A549 (cell line): ENCODE measurements at regions not wholly inside any gene's neighbourhood (a gene's known extent, or its start where the extent isn't known, plus 50 kb on each side); places are given as distances from the start of the nearest gene placed in this dataset.

ENCODE experiments used
- ATAC-seq, 2 experiments: fragments of 200-7000 bp in 1 of 2; fragments of >200 bp in 1 of 2; cut with Nextera tagmentation in 1 of 2; cut with Tn5 transposase in 1 of 2; 3 replicates each; pipeline versions ENCODE4 v1.8.0 to v1.9.1; 2018 to 2020; ENCODE audit warnings: mild to moderate bottlenecking in 1 of 2, moderate library complexity in 1 of 2
- CTCF ChIA-PET: fragments of 300-600 bp; sonication (Branson Sonifier 250); formaldehyde crosslinking; extraction: SDS; loops from one replicate; lab custom pipeline; 2021; ENCODE audit warnings: antibody characterized with exemption, inconsistent platforms; lab: Yijun Ruan, JAX
- POLR2A ChIA-PET: fragments of 350-600 bp; formaldehyde crosslinking; extraction: SDS; loops from one replicate; lab custom pipeline; 2021; ENCODE audit warnings: antibody characterized with exemption, inconsistent platforms; lab: Yijun Ruan, JAX
- DNase-seq, 2 experiments: peaks; one replicate each; pipeline versions ENCODE4 v3.0.0 to v3.0.0-alpha.2; 2011 to 2016; ENCODE audit warnings: low read depth in 1 of 2, low spot score in 1 of 2
- FAIRE-seq: peaks from 2 replicates; lab custom pipeline; 2011; peaks lifted over from hg19 to GRCh38; lab: Jason Lieb, UNC
- H3K27ac ChIP-seq, 2 experiments: fragments of >200 bp; sonication (Bioruptor Twin); formaldehyde crosslinking; 3 replicates each; pipeline ENCODE4 v1.5.1; 2016 to 2017
- H3K4me1 ChIP-seq: fragments of >200 bp; sonication (Bioruptor Twin); formaldehyde crosslinking; 3 replicates; pipeline ENCODE4 v1.6.1; 2016
- H3K4me2 ChIP-seq: fragments of >200 bp; sonication (Bioruptor Twin); formaldehyde crosslinking; 3 replicates; pipeline ENCODE4 v1.6.1; 2016
- H3K4me3 ChIP-seq: fragments of >200 bp; sonication (Bioruptor Twin); formaldehyde crosslinking; 3 replicates; pipeline ENCODE4 v1.5.1; 2016
- H3K9me3 ChIP-seq: fragments of >200 bp; sonication (Bioruptor Twin); formaldehyde crosslinking; 3 replicates; pipeline ENCODE4 v1.6.1; 2016
- CEBPB ChIP-seq, 2 experiments: fragments of >200 bp in 1 of 2; sonication (Bioruptor Twin) in 1 of 2; formaldehyde crosslinking in 1 of 2; IDR thresholded peaks; 2 replicates each; pipeline ENCODE4 v1.6.1; 2012 to 2016
- CHD2 ChIP-seq: fragments of 150-350 bp; IDR thresholded peaks from 2 replicates; pipeline ENCODE4 v1.6.1; 2014; ENCODE audit warnings: low read length; ENCODE audit not compliant: partially characterized antibody
- CHD4 ChIP-seq: fragments of 200-600 bp; sonication (generic); IDR thresholded peaks from 2 replicates; pipeline ENCODE4 v1.6.1; 2016; ENCODE audit warnings: antibody characterized with exemption, mild to moderate bottlenecking, borderline replicate concordance
- EHMT2 ChIP-seq: fragments of 200-600 bp; sonication (generic); IDR thresholded peaks from 2 replicates; pipeline ENCODE4 v1.6.1; 2016; ENCODE audit warnings: antibody characterized with exemption, low read depth, mild to moderate bottlenecking, moderate library complexity
- EP300 ChIP-seq, 2 experiments: fragments of >200 bp; sonication (Bioruptor Twin); formaldehyde crosslinking; IDR thresholded peaks; 2 replicates in 1 of 2; 3 replicates in 1 of 2; pipeline ENCODE4 v1.6.1; 2016 to 2017
- ESRRA ChIP-seq: fragments of 150-350 bp; IDR thresholded peaks from 2 replicates; pipeline ENCODE4 v1.6.1; 2014; ENCODE audit warnings: mild to moderate bottlenecking, low read length, borderline replicate concordance
- FOSL2 ChIP-seq, 2 experiments: fragments of 450-650 bp in 1 of 2; fragments of >200 bp in 1 of 2; sonication (Bioruptor Twin) in 1 of 2; formaldehyde crosslinking; IDR thresholded peaks; 2 replicates each; pipeline versions ENCODE4 v1.5.0 to v1.6.1; 2016 to 2020; ENCODE audit warnings: mild to moderate bottlenecking in 1 of 2, moderate library complexity in 1 of 2
- HDAC2 ChIP-seq: fragments of 200-600 bp; sonication (generic); IDR thresholded peaks from 2 replicates; pipeline ENCODE4 v1.6.1; 2016
- HEYL ChIP-seq: fragments of 250-450 bp; sonication (Bioruptor Pico); IDR thresholded peaks from 2 replicates; pipeline ENCODE4 v1.8.0; 2021; ENCODE audit warnings: mild to moderate bottlenecking, moderate library complexity
- HMGXB4 ChIP-seq: fragments of 250-450 bp; sonication (Bioruptor Pico); IDR thresholded peaks from 2 replicates; pipeline ENCODE4 v1.5.0; 2021; ENCODE audit warnings: mild to moderate bottlenecking, moderate library complexity, borderline replicate concordance
- HOXA7 ChIP-seq: fragments of 250-450 bp; sonication (Bioruptor Pico); IDR thresholded peaks from 2 replicates; pipeline ENCODE4 v1.5.0; 2020; ENCODE audit warnings: mild to moderate bottlenecking, moderate library complexity
- HOXB13 ChIP-seq: fragments of 250-450 bp; sonication (Bioruptor Pico); IDR thresholded peaks from 2 replicates; pipeline ENCODE4 v1.5.0; 2020; ENCODE audit warnings: low read depth, mild to moderate bottlenecking, moderate library complexity
- JUNB ChIP-seq: fragments of >200 bp; sonication (Bioruptor Twin); formaldehyde crosslinking; IDR thresholded peaks from 2 replicates; pipeline ENCODE4 v1.6.1; 2016
- KDM1A ChIP-seq: fragments of 200-600 bp; sonication (generic); IDR thresholded peaks from 2 replicates; pipeline ENCODE4 v1.6.1; 2016; ENCODE audit warnings: low read depth, mild to moderate bottlenecking
- MAFK ChIP-seq: fragments of 450-650 bp; IDR thresholded peaks from 2 replicates; pipeline ENCODE4 v1.6.1; 2014; ENCODE audit not compliant: partially characterized antibody
- MAX ChIP-seq: IDR thresholded peaks from 2 replicates; pipeline ENCODE4 v1.6.1; 2012
- MYC ChIP-seq: IDR thresholded peaks from 2 replicates; pipeline ENCODE4 v1.6.1; 2012; ENCODE audit warnings: mild to moderate bottlenecking, inconsistent platforms, low read length, improper control_type of control experiment, borderline replicate concordance
- NFE2L2 ChIP-seq: fragments of 150-350 bp; conservative IDR thresholded peaks from 2 replicates; pipeline ENCODE4 v1.6.1; 2014; ENCODE audit warnings: low read length
- NPAS2 ChIP-seq: fragments of 250-450 bp; sonication (Bioruptor Pico); IDR thresholded peaks from 2 replicates; pipeline ENCODE4 v1.8.0; 2022; ENCODE audit warnings: mild to moderate bottlenecking, moderate library complexity, borderline replicate concordance
- NR3C1 ChIP-seq: fragments of >200 bp; sonication (Bioruptor Twin); formaldehyde crosslinking; IDR thresholded peaks from 3 replicates; pipeline ENCODE4 v1.6.1; 2017
- POLR2A ChIP-seq: IDR thresholded peaks from 2 replicates; pipeline ENCODE4 v1.6.1; 2012; ENCODE audit warnings: mild to moderate bottlenecking, low read length
- POLR2AphosphoS2 ChIP-seq: conservative IDR thresholded peaks from 2 replicates; pipeline ENCODE4 v1.6.1; 2012; ENCODE audit warnings: low read length, improper control_type of control experiment, inconsistent platforms
- RAD21 ChIP-seq, 2 experiments: fragments of >200 bp in 1 of 2; sonication (Bioruptor Twin) in 1 of 2; formaldehyde crosslinking in 1 of 2; IDR thresholded peaks in 1 of 2; conservative IDR thresholded peaks in 1 of 2; 2 replicates in 1 of 2; 3 replicates in 1 of 2; pipeline ENCODE4 v1.6.1; 2012 to 2018; ENCODE audit warnings: inconsistent platforms in 1 of 2
- RARB ChIP-seq: fragments of 250-450 bp; sonication (Bioruptor Pico); IDR thresholded peaks from 2 replicates; pipeline ENCODE4 v1.8.0; 2021; ENCODE audit warnings: mild to moderate bottlenecking, moderate library complexity
- SMC3 ChIP-seq: fragments of >200 bp; sonication (Bioruptor Twin); formaldehyde crosslinking; IDR thresholded peaks from 3 replicates; pipeline ENCODE4 v1.6.1; 2018; ENCODE audit warnings: inconsistent platforms
- SREBF2 ChIP-seq: fragments of 450-650 bp; IDR thresholded peaks from 2 replicates; pipeline ENCODE4 v1.6.1; 2014; ENCODE audit warnings: mild to moderate bottlenecking, moderate library complexity
- TFCP2L1 ChIP-seq: fragments of 250-450 bp; sonication (Bioruptor Pico); IDR thresholded peaks from 2 replicates; pipeline ENCODE4 v1.5.0; 2021; ENCODE audit warnings: mild to moderate bottlenecking
- ZC3H11A ChIP-seq: fragments of 450-650 bp; IDR thresholded peaks from 2 replicates; pipeline ENCODE4 v1.6.1; 2014; ENCODE audit warnings: antibody characterized with exemption, mild to moderate bottlenecking
- ZFP36 ChIP-seq: fragments of 450-650 bp; IDR thresholded peaks from 2 replicates; pipeline ENCODE4 v1.6.1; 2014; ENCODE audit warnings: borderline replicate concordance; ENCODE audit not compliant: partially characterized antibody
- ZNF302 ChIP-seq: fragments of 250-450 bp; sonication (Bioruptor Pico); IDR thresholded peaks from 2 replicates; pipeline ENCODE4 v1.9.0; 2021; ENCODE audit warnings: inconsistent platforms, mild to moderate bottlenecking, moderate library complexity
- ZSCAN20 ChIP-seq: fragments of 250-450 bp; sonication (Bioruptor Pico); IDR thresholded peaks from 2 replicates; pipeline ENCODE4 v1.8.0; 2022; ENCODE audit warnings: mild to moderate bottlenecking, moderate library complexity
- WGBS: methylation state at CpG from one replicate; pipeline ENCODE4 v1.1.6; 2017; ENCODE audit errors: missing lambda C conversion rate; 5-methylcytosine and 5-hydroxymethylcytosine counted together
- TF ChIP-seq, protein P1 (sequence below): fragments of >200 bp; sonication (Bioruptor Twin); formaldehyde crosslinking; IDR thresholded peaks from 2 replicates; pipeline ENCODE4 v1.6.1; 2016
- TF ChIP-seq, protein P2 (sequence below): fragments of 150-350 bp; IDR thresholded peaks from 2 replicates; pipeline ENCODE4 v1.6.1; 2014; ENCODE audit warnings: low read depth, mild to moderate bottlenecking, low read length

- DNase-seq (no peak), FAIRE-seq (no peak), ATAC-seq (no peak)
- Histone ChIP-seq H3K4me1 (no peaks in the 10 kb centered on the region), H3K4me3 (no peak overlapping the region), H3K27ac (no peak overlapping the region), H3K4me2 (no peak overlapping the region), H3K9me3 (no peaks in the 10 kb centered on the region)
- TF ChIP-seq SMC3 (no peak), NPAS2 (CRISPR knock-in tag) (no peak), MAFK (no peak), HDAC2 (no peak), MYC (no peak), CHD2 (no peak), HEYL (CRISPR knock-in tag) (no peak), ZFP36 (no peak), HOXB13 (CRISPR knock-in tag) (no peak), HMGXB4 (CRISPR knock-in tag) (no peak), EHMT2 (no peak), CEBPB (IDR thresholded peaks at IDR 0.05) (no peak)
- CTCF ChIA-PET = interaction anchor here (0.6 kb wide), 1 partner anchor 156 kb away, joined by 3 read pairs; no protein-coding TSS in a partner anchor
- WGBS = 30% methylated on average over 6 of the region's 10 CpGs
- POLR2A ChIA-PET = no interaction called here
Observed at GRCh38 chr22:49148895-49149418, 678.7 kb downstream of the BRD1 start.

GRCh38 chr22:49147617-49148175 lies 680.0 kb downstream of the BRD1 start:
- POLR2A ChIA-PET = no interaction called here
- no peak overlapping the region for H3K27ac ChIP-seq
- DNase-seq (no peak), ATAC-seq (no peak), FAIRE-seq (no peak)
- CTCF ChIA-PET = interaction anchor here (0.6 kb wide), 1 partner anchor 531 kb away, joined by 3 read pairs; no protein-coding TSS in a partner anchor
- H3K4me2 ChIP-seq = no peak overlapping the region
- H3K4me1 ChIP-seq = no peaks in the 10 kb centered on the region
- H3K4me3 ChIP-seq = no peak overlapping the region
- WGBS = 48% methylated on average over 9 of the region's 15 CpGs
- TF ChIP-seq HDAC2 = no peak
- TF ChIP-seq NR3C1 = no peak
- no peak for TF ChIP-seq HEYL (CRISPR knock-in tag)
- TF ChIP-seq POLR2AphosphoS2 = no peak
- no peak for TF ChIP-seq SMC3
- TF ChIP-seq RARB (CRISPR knock-in tag) = no peak
- no peak for TF ChIP-seq ZC3H11A
- TF ChIP-seq ZSCAN20 (CRISPR knock-in tag) = no peak
- no peak for TF ChIP-seq SREBF2
- TF ChIP-seq NFE2L2 = no peak
- no peak for TF ChIP-seq ZNF302 (CRISPR knock-in tag)
- no peak for TF ChIP-seq HOXB13 (CRISPR knock-in tag)
- TF ChIP-seq MAX = no peak
- TF ChIP-seq KDM1A = no peak
- TF ChIP-seq, protein P1, sequence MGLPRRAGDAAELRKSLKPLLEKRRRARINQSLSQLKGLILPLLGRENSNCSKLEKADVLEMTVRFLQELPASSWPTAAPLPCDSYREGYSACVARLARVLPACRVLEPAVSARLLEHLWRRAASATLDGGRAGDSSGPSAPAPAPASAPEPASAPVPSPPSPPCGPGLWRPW = no peak
- TF ChIP-seq JUNB = no peak
- no peak for TF ChIP-seq POLR2A
- H3K9me3 ChIP-seq = no peaks in the 10 kb centered on the region

DNA sequence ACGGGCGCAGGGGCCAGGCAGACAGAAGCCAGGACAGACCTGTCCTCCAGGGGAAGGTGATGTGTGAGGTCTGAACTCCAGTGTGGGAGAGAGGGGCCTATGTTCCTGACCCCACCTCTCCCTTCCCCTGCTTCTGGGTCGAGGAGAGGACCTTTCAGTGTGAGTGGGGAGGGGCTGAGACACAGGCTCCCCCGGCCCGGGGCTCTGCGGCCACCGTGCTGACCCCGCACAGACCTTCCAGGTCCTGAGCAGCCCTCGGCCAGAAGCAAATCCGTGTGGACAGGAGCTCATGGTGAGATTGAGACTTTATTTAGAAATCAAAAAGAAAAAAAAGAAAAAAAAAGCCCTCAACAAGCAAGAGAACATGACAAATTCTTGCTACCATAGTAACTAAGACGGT lies 680.5 kb downstream of the BRD1 start:
- WGBS = 8% methylated on average over 11 of the region's 11 CpGs
- TF ChIP-seq EP300 (IDR thresholded peaks at IDR 0.05) (no peak), HOXA7 (CRISPR knock-in tag) (no peak), CHD4 (no peak), FOSL2 (IDR thresholded peaks at IDR 0.05) (no peak), FOSL2 (CRISPR knock-in tag; IDR thresholded peaks at IDR 0.05) (no peak), SMC3 (no peak), RAD21 (conservative IDR thresholded peaks at IDR 0.05 in 1 of 2, IDR thresholded peaks at IDR 0.05 in 1 of 2) (no peak), MYC (no peak), HOXB13 (CRISPR knock-in tag) (no peak), NPAS2 (CRISPR knock-in tag) (no peak), TFCP2L1 (no peak), ESRRA (no peak)
- TF ChIP-seq, protein P2, sequence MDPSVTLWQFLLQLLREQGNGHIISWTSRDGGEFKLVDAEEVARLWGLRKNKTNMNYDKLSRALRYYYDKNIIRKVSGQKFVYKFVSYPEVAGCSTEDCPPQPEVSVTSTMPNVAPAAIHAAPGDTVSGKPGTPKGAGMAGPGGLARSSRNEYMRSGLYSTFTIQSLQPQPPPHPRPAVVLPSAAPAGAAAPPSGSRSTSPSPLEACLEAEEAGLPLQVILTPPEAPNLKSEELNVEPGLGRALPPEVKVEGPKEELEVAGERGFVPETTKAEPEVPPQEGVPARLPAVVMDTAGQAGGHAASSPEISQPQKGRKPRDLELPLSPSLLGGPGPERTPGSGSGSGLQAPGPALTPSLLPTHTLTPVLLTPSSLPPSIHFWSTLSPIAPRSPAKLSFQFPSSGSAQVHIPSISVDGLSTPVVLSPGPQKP = no peak
- TF ChIP-seq, protein P1 = no peak

More for the DNA sequence above, 680.5 kb downstream of the BRD1 start:
- CTCF ChIA-PET = interaction anchor here (0.6 kb wide), 1 partner anchor 531 kb away, joined by 3 read pairs; no protein-coding TSS in a partner anchor
- DNase-seq = no peak
- H3K9me3 ChIP-seq = no peaks in the 10 kb centered on the region
- H3K4me1 ChIP-seq = no peaks in the 10 kb centered on the region
- POLR2A ChIA-PET = no interaction called here
- no peak overlapping the region for H3K27ac ChIP-seq
- no peak overlapping the region for H3K4me3 ChIP-seq
- no peak for FAIRE-seq
- H3K4me2 ChIP-seq = no peak overlapping the region
- no peak for ATAC-seq
